ENCODE measurements at regions not wholly inside any gene's neighbourhood (a gene's known extent, or its start where the extent isn't known, plus 50 kb on each side); places are given as distances from the start of the nearest gene placed in this dataset.

GRCh38 chr5:128613766-128614165, 75.7 kb upstream of the FBN2 start:
- Histone ChIP-seq H2AFZ (replicated peaks; ENCODE audit: low read length, poor library complexity) (no peak overlapping the region), H3K36me3 (ENCODE audit: control insufficient read depth, insufficient read depth, low read length) (no peaks in the 10 kb centered on the region), H3K9ac (ENCODE audit: low read depth, low read length) (no peak overlapping the region), H3K4me3 (ENCODE audit: insufficient read depth, low read depth, low read length) (no peak overlapping the region), H4K91ac (ENCODE audit: insufficient read depth, low read depth, low read length) (no peak overlapping the region), H3K27ac (ENCODE audit: insufficient read depth, low read length) (no peak overlapping the region), H2AK9ac (replicated peaks; ENCODE audit: low read depth, low read length, poor library complexity) (no peak overlapping the region), H3K14ac (replicated peaks; ENCODE audit: low read depth, low read length) (no peak overlapping the region), H3K27me3 (ENCODE audit: control insufficient read depth, insufficient read depth, low read length) (no peaks in the 10 kb centered on the region), H2BK20ac (ENCODE audit: low read depth, low read length) (peak overlapping the region; percentile 41; the same call in 1 of the 2 replicates), H3K4me1 (ENCODE audit: control insufficient read depth, insufficient read depth, low read length) (peaks cover 2% of the 10 kb centered on the region; the same call in 1 of the 2 replicates), H3K4me2 (ENCODE audit: low read depth, low read length) (no peak overlapping the region), H3K4ac (ENCODE audit: low read depth, low read length) (no peak overlapping the region), H4K5ac (ENCODE audit: low read depth, low read length) (no peak overlapping the region), H3K9me3 (ENCODE audit: control insufficient read depth, insufficient read depth, low read length) (peaks cover 5% of the 10 kb centered on the region), H4K20me1 (ENCODE audit: insufficient read depth, low read length) (no peaks in the 10 kb centered on the region), H3K23ac (ENCODE audit: low read depth, low read length) (no peak overlapping the region), H3K56ac (ENCODE audit: extremely low read depth, insufficient read depth, low read length) (no peak overlapping the region), H2BK120ac (ENCODE audit: low read depth, low read length) (no peak overlapping the region), H3K9me1 (ENCODE audit: insufficient read depth, low read length) (no peaks in the 10 kb centered on the region), H4K8ac (ENCODE audit: low read depth in 2 of 2, low read length in 2 of 2) (no peak overlapping the region), H2BK15ac (ENCODE audit: low read depth, low read length) (no peak overlapping the region), H2BK5ac (ENCODE audit: low read depth, low read length, poor library complexity, severe bottlenecking) (peak overlapping the region; percentile 72), H3K79me1 (ENCODE audit: low read depth in 1 of 2, low read length in 2 of 2) (no peaks in the 10 kb centered on the region), H2AK5ac (ENCODE audit: low read depth, low read length) (no peak overlapping the region), H3K18ac (ENCODE audit: low read depth, low read length) (peak overlapping the region; percentile 68; the same call in 1 of the 2 replicates)
- intact Hi-C loops (cut with micrococcal nuclease) = no loop called here
- ATAC-seq (ENCODE audit: low read depth) (peak; percentile 59), DNase-seq (peak; percentile 20)
- ChIA-PET CTCF (no interaction called here), POLR2A (ENCODE audit: unreplicated experiment) (no interaction called here)
- BruUV-seq (replicated peaks) = no TSS peak
- dilution Hi-C loops (cut with HindIII; ENCODE audit: low sequenced_read_pairs, unreplicated experiment) = no loop called here
- TF ChIP-seq CEBPB (IDR thresholded peaks at IDR 0.05; ENCODE audit: low read depth, low read length) (no peak), MXI1 (IDR thresholded peaks at IDR 0.05; ENCODE audit: borderline replicate concordance, low read depth, low read length) (no peak), USF2 (IDR thresholded peaks at IDR 0.05; ENCODE audit: low read depth, low read length) (no peak), RCOR1 (IDR thresholded peaks at IDR 0.05; ENCODE audit: insufficient replicate concordance, low read length) (no peak), MAZ (IDR thresholded peaks at IDR 0.05; ENCODE audit: borderline replicate concordance, low read depth, low read length) (no peak), ELK1 (IDR thresholded peaks at IDR 0.05; ENCODE audit: borderline replicate concordance, low read depth, low read length) (no peak), POLR2A (IDR thresholded peaks at IDR 0.05; ENCODE audit: low read depth, low read length) (no peak), SMC3 (IDR thresholded peaks at IDR 0.05; ENCODE audit: low read depth, low read length) (no peak), MAFK (IDR thresholded peaks at IDR 0.05; ENCODE audit: low read depth, low read length) (no peak), FOS (IDR thresholded peaks at IDR 0.05; ENCODE audit: low read depth, low read length) (no peak), BHLHE40 (IDR thresholded peaks at IDR 0.05; ENCODE audit: low read depth, low read length) (no peak)
- TF ChIP-seq, protein P1, sequence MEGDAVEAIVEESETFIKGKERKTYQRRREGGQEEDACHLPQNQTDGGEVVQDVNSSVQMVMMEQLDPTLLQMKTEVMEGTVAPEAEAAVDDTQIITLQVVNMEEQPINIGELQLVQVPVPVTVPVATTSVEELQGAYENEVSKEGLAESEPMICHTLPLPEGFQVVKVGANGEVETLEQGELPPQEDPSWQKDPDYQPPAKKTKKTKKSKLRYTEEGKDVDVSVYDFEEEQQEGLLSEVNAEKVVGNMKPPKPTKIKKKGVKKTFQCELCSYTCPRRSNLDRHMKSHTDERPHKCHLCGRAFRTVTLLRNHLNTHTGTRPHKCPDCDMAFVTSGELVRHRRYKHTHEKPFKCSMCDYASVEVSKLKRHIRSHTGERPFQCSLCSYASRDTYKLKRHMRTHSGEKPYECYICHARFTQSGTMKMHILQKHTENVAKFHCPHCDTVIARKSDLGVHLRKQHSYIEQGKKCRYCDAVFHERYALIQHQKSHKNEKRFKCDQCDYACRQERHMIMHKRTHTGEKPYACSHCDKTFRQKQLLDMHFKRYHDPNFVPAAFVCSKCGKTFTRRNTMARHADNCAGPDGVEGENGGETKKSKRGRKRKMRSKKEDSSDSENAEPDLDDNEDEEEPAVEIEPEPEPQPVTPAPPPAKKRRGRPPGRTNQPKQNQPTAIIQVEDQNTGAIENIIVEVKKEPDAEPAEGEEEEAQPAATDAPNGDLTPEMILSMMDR (conservative IDR thresholded peaks at IDR 0.05; ENCODE audit: low read depth, low read length) = no peak
- in situ Hi-C loops (cut with MboI; ENCODE audit: low sequenced_read_pairs) = no loop called here
